GM23248 (cell line): ENCODE measurements at regions not wholly inside any gene's neighbourhood (a gene's known extent, or its start where the extent isn't known, plus 50 kb on each side); places are given as distances from the start of the nearest gene placed in this dataset.

Source experiments
- EZH2 ChIP-seq: fragments of 200-600 bp; sonication (generic); IDR thresholded peaks from 2 replicates; pipeline ENCODE4 v1.6.1; 2018; ENCODE audit warnings: antibody characterized with exemption, mild to moderate bottlenecking; ENCODE audit not compliant: insufficient read depth, poor library complexity, severe bottlenecking
- EZH2phosphoT487 ChIP-seq: fragments of 200-600 bp; sonication (generic); IDR thresholded peaks from 2 replicates; pipeline ENCODE4 v1.6.1; 2018; ENCODE audit warnings: antibody characterized with exemption, moderate library complexity, mild to moderate bottlenecking, low read depth; ENCODE audit not compliant: insufficient read depth

DNA sequence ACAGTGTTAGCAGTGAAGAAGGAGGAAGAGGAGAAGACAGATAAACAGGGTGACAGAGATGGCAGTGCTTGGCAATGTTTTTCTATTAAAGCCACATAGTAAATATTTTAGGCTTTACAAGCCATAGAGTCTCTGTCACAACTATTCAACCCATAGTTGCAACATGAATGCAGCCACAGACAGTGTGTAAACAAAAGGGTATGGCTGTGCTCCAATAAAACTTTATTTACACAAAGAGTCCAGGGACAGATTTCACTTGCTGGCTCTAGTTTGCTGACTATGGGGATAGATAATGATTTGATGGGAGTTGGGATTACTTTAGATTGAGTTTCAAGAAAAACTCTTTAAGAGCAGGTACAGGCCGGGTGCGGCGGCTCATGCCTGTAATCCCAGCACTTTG is 224.8 kb upstream of the SEMA6A start:
- TF ChIP-seq EZH2phosphoT487 (no peak), EZH2 (no peak)
